ENCODE measurements at regions not wholly inside any gene's neighbourhood (a gene's known extent, or its start where the extent isn't known, plus 50 kb on each side); places are given as distances from the start of the nearest gene placed in this dataset.

DNA sequence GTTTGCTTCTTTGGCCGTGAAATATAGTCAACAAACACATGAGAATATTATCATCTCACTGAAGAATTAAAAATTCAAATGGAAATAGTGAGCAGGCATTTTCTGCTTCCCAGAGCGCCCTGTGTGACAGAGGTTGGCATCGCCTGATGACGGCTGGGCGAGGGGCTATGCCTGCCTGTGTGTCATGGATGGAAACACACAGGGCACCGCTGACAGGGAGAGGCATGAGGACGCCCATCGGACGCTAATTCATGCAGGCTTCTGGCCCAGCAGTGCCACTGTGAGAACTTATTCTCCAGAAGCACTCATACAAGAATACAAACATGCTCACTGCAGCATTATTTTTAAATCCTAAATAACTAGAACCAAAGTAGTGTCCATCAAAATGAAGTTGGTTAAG lies 61.4 kb upstream of the OTOS start:
- TF ChIP-seq, protein P1, sequence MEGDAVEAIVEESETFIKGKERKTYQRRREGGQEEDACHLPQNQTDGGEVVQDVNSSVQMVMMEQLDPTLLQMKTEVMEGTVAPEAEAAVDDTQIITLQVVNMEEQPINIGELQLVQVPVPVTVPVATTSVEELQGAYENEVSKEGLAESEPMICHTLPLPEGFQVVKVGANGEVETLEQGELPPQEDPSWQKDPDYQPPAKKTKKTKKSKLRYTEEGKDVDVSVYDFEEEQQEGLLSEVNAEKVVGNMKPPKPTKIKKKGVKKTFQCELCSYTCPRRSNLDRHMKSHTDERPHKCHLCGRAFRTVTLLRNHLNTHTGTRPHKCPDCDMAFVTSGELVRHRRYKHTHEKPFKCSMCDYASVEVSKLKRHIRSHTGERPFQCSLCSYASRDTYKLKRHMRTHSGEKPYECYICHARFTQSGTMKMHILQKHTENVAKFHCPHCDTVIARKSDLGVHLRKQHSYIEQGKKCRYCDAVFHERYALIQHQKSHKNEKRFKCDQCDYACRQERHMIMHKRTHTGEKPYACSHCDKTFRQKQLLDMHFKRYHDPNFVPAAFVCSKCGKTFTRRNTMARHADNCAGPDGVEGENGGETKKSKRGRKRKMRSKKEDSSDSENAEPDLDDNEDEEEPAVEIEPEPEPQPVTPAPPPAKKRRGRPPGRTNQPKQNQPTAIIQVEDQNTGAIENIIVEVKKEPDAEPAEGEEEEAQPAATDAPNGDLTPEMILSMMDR (IDR thresholded peaks at IDR 0.05), result no peak
- no peak for TF ChIP-seq POLR2AphosphoS5 (IDR thresholded peaks at IDR 0.05)

Measured in suprapubic skin (tissue), 3 donors.